ENCODE measurements at regions not wholly inside any gene's neighbourhood (a gene's known extent, or its start where the extent isn't known, plus 50 kb on each side); places are given as distances from the start of the nearest gene placed in this dataset.

- Histone ChIP-seq H3K4me1 (ENCODE audit: insufficient read depth, low read length, poor library complexity, severe bottlenecking) (no peaks in the 10 kb centered on the region), H3K79me2 (ENCODE audit: insufficient read depth, low read length) (no peaks in the 10 kb centered on the region), H4K20me1 (ENCODE audit: insufficient read depth, low read length, poor library complexity, severe bottlenecking) (no peaks in the 10 kb centered on the region), H3K9me3 (ENCODE audit: insufficient read depth, low read depth, low read length) (peaks cover 11% of the 10 kb centered on the region; the same call in 1 of the 2 replicates), H3K27me3 (ENCODE audit: insufficient read depth, low read length, poor library complexity, severe bottlenecking) (no peaks in the 10 kb centered on the region), H3K9me2 (replicated peaks; ENCODE audit: low read depth, low read length) (no peaks in the 10 kb centered on the region), H3K4me3 (ENCODE audit: low read length, poor library complexity, severe bottlenecking) (no peak overlapping the region), H3K36me3 (ENCODE audit: insufficient read depth, low read length) (no peaks in the 10 kb centered on the region), H3K9ac (ENCODE audit: low read depth, low read length, poor library complexity, severe bottlenecking) (no peak overlapping the region), H2AFZ (ENCODE audit: low read length) (no peak overlapping the region), H3K4me2 (ENCODE audit: low read depth, low read length, poor library complexity, severe bottlenecking) (no peak overlapping the region), H3F3A (ENCODE audit: low read depth) (no peaks in the 10 kb centered on the region)
- TF ChIP-seq, protein P1, sequence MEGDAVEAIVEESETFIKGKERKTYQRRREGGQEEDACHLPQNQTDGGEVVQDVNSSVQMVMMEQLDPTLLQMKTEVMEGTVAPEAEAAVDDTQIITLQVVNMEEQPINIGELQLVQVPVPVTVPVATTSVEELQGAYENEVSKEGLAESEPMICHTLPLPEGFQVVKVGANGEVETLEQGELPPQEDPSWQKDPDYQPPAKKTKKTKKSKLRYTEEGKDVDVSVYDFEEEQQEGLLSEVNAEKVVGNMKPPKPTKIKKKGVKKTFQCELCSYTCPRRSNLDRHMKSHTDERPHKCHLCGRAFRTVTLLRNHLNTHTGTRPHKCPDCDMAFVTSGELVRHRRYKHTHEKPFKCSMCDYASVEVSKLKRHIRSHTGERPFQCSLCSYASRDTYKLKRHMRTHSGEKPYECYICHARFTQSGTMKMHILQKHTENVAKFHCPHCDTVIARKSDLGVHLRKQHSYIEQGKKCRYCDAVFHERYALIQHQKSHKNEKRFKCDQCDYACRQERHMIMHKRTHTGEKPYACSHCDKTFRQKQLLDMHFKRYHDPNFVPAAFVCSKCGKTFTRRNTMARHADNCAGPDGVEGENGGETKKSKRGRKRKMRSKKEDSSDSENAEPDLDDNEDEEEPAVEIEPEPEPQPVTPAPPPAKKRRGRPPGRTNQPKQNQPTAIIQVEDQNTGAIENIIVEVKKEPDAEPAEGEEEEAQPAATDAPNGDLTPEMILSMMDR (conservative IDR thresholded peaks at IDR 0.05; ENCODE audit: low read length) = no peak
- TF ChIP-seq EZH2phosphoT487 (IDR thresholded peaks at IDR 0.05; ENCODE audit: borderline replicate concordance) = no peak
Measured at GRCh38 chr2:7765236-7765635, 848.0 kb downstream of the RNF144A start.

DNA sequence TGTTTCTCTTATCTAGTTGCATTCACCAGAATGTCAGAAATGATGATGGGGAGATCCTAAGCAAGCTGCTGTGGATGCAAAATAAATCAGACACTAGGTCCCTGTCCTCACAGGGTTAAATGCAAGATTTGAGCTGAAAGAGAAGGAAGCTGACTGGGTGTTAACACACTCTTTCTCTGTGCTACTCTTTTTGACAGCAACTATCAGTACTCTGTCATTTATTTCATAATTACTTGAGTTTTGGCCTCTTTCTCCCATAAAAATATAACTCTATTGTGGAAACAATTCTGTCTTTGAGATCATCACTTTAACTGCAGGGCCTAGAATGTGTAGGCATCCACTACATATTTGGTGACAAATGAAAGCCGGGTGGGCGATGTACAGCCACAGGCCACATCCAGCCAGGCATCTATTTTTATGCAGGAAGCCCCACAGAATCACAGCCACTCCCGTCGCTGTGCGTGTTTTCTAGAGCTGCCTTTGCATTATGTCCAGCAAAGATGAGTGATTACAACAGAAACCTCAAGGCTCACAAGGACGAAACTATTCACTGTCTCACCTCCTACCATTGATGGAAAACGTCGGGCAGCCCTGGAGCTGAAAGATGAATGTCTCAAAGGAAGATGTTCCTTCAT lies 849.0 kb downstream of the RNF144A start:
- no peaks in the 10 kb centered on the region for H3K27me3 ChIP-seq (ENCODE audit: insufficient read depth, low read length, poor library complexity, severe bottlenecking)
- H3K9me2 ChIP-seq (replicated peaks; ENCODE audit: low read depth, low read length) = no peaks in the 10 kb centered on the region
- H4K20me1 ChIP-seq (ENCODE audit: insufficient read depth, low read length, poor library complexity, severe bottlenecking) = no peaks in the 10 kb centered on the region
- H3K9ac ChIP-seq (ENCODE audit: low read depth, low read length, poor library complexity, severe bottlenecking) = no peak overlapping the region
- H3K4me1 ChIP-seq (ENCODE audit: insufficient read depth, low read length, poor library complexity, severe bottlenecking) = no peaks in the 10 kb centered on the region
- no peak for TF ChIP-seq EZH2phosphoT487 (IDR thresholded peaks at IDR 0.05; ENCODE audit: borderline replicate concordance)
- TF ChIP-seq, protein P1 (conservative IDR thresholded peaks at IDR 0.05; ENCODE audit: low read length) = no peak
- H3K4me2 ChIP-seq (ENCODE audit: low read depth, low read length, poor library complexity, severe bottlenecking) = no peak overlapping the region
- H3K9me3 ChIP-seq (ENCODE audit: insufficient read depth, low read depth, low read length) = peaks cover 11% of the 10 kb centered on the region; the same call in 1 of the 2 replicates
- H3K4me3 ChIP-seq (ENCODE audit: low read length, poor library complexity, severe bottlenecking) = no peak overlapping the region
- H3F3A ChIP-seq (ENCODE audit: low read depth) = no peaks in the 10 kb centered on the region
- no peaks in the 10 kb centered on the region for H3K36me3 ChIP-seq (ENCODE audit: insufficient read depth, low read length)
- no peaks in the 10 kb centered on the region for H3K79me2 ChIP-seq (ENCODE audit: insufficient read depth, low read length)
- H2AFZ ChIP-seq (ENCODE audit: low read length) = no peak overlapping the region

- H3K4me2 ChIP-seq (ENCODE audit: low read depth, low read length, poor library complexity, severe bottlenecking) = no peak overlapping the region
Measured at GRCh38 chr2:7766978-7767565, 849.9 kb downstream of the RNF144A start.

More at GRCh38 chr2:7766978-7767565, 849.9 kb downstream of the RNF144A start:
- H3K9ac ChIP-seq (ENCODE audit: low read depth, low read length, poor library complexity, severe bottlenecking) = no peak overlapping the region
- H3K79me2 ChIP-seq (ENCODE audit: insufficient read depth, low read length) = no peaks in the 10 kb centered on the region
- H3K9me3 ChIP-seq (ENCODE audit: insufficient read depth, low read depth, low read length) = peaks cover 11% of the 10 kb centered on the region; the same call in 1 of the 2 replicates
- H2AFZ ChIP-seq (ENCODE audit: low read length) = no peak overlapping the region
- no peaks in the 10 kb centered on the region for H3F3A ChIP-seq (ENCODE audit: low read depth)
- no peaks in the 10 kb centered on the region for H3K4me1 ChIP-seq (ENCODE audit: insufficient read depth, low read length, poor library complexity, severe bottlenecking)
- H4K20me1 ChIP-seq (ENCODE audit: insufficient read depth, low read length, poor library complexity, severe bottlenecking) = no peaks in the 10 kb centered on the region
- no peaks in the 10 kb centered on the region for H3K9me2 ChIP-seq (replicated peaks; ENCODE audit: low read depth, low read length)
- H3K27me3 ChIP-seq (ENCODE audit: insufficient read depth, low read length, poor library complexity, severe bottlenecking) = no peaks in the 10 kb centered on the region
- no peak overlapping the region for H3K4me3 ChIP-seq (ENCODE audit: low read length, poor library complexity, severe bottlenecking)
- TF ChIP-seq, protein P1 (conservative IDR thresholded peaks at IDR 0.05; ENCODE audit: low read length) = no peak
- no peak for TF ChIP-seq EZH2phosphoT487 (IDR thresholded peaks at IDR 0.05; ENCODE audit: borderline replicate concordance)
- no peaks in the 10 kb centered on the region for H3K36me3 ChIP-seq (ENCODE audit: insufficient read depth, low read length)

Measured in Loucy (cell line).